ENCODE measurements at regions not wholly inside any gene's neighbourhood (a gene's known extent, or its start where the extent isn't known, plus 50 kb on each side); places are given as distances from the start of the nearest gene placed in this dataset.
A peak's percentile ranks its signal among the peaks of the same experiment; 100 is the strongest.
"Not testable (repeated sequence)": the region's sequence is repeated elsewhere in the genome, so short reads cannot be mapped to it uniquely, and the experiment has no call there.

- H3K36me3 Mint-ChIP-seq; H3K27me3 Mint-ChIP-seq; H3K9me3 Mint-ChIP-seq (ENCODE audit: low read depth); H3K4me3 Mint-ChIP-seq; ATAC-seq; DNase-seq; H3K27ac Mint-ChIP-seq; CTCF ChIA-PET: not testable (repeated sequence)
- peaks cover 13% of the 10 kb centered on the region for H3K4me1 Mint-ChIP-seq
These were observed 637.8 kb downstream of the UTRN start for GRCh38 chr6:144922771-144923490.

- H3K36me3 Mint-ChIP-seq; DNase-seq; H3K9me3 Mint-ChIP-seq (ENCODE audit: low read depth); CTCF ChIA-PET; H3K27ac Mint-ChIP-seq; H3K4me3 Mint-ChIP-seq; ATAC-seq; H3K27me3 Mint-ChIP-seq: not testable (repeated sequence)
- peaks cover 13% of the 10 kb centered on the region for H3K4me1 Mint-ChIP-seq
These were observed 638.3 kb downstream of the UTRN start for GRCh38 chr6:144923491-144923787.

GRCh38 chr6:144928847-144929246 lies 643.7 kb downstream of the UTRN start:
- Mint-ChIP-seq H3K4me1 (peaks cover 2% of the 10 kb centered on the region), H3K4me3 (no peak overlapping the region), H3K27ac (no peak overlapping the region), H3K36me3 (no peaks in the 10 kb centered on the region), H3K9me3 (ENCODE audit: low read depth) (no peaks in the 10 kb centered on the region), H3K27me3 (peaks cover under 1% of the 10 kb centered on the region)
- no peak for DNase-seq
- CTCF ChIA-PET: interaction anchor here (0.9 kb wide), 1 partner anchor 343 kb away, joined by 3 read pairs; no protein-coding TSS in a partner anchor
- ATAC-seq: no peak

- no peaks in the 10 kb centered on the region for H3K36me3 Mint-ChIP-seq
- H3K9me3 Mint-ChIP-seq (ENCODE audit: low read depth): no peaks in the 10 kb centered on the region
- peaks cover 2% of the 10 kb centered on the region for H3K27me3 Mint-ChIP-seq
- no peak for ATAC-seq
- peaks cover 2% of the 10 kb centered on the region for H3K4me1 Mint-ChIP-seq
- DNase-seq: no peak
- CTCF ChIA-PET: interaction anchor here (0.9 to 1.0 kb wide), 2 partner anchors 166 to 344 kb away, joined by 3 read pairs; no protein-coding TSS in a partner anchor
- no peak overlapping the region for H3K4me3 Mint-ChIP-seq
- H3K27ac Mint-ChIP-seq: no peak overlapping the region
These were observed 644.1 kb downstream of the UTRN start for GRCh38 chr6:144929262-144929661.

DNA sequence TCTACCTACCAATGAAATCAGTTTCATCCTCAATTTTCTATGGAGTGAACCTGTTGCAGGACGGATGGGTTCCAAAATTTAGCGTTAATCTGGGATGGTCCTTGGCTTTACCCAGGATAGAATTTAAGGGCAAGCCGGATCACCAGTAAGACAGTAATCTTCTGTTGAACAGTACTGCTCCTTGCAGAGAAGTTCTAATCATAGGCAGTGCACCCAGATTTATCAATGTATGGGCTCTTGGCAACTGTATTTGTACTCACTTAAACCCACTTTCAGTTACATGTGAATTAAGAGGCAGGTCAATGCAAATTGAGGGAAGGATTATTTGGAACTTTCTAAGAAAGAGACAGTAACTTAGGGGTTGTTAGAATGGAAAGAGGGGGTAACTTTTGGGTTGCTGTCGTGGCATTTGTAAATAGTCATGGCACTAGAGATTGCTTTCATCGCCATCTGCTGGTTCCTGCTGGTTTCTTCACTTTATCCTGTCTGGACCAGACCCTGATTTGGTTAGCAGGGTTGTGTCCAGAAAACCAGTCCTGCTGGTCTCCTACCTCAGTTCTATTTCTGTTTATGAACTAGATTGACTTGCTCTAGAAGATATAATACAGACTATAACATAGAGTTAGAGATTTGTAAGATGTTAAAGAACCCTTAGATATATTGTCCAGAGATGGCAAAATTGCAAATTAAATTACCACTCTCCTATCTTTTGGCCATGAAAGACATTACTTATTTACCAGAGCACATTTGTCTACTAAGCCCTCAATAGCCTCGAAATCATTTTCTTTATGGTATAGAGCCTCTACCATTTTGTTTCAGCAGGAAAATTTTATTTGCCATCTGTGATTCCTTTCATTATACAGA lies 646.3 kb downstream of the UTRN start:
- CTCF ChIA-PET: interaction anchor here (0.8 to 2.2 kb wide), 3 partner anchors 14 to 347 kb away, joined by 3 to 9 read pairs (median 4); no protein-coding TSS in a partner anchor
- Mint-ChIP-seq H3K27ac (no peak overlapping the region), H3K27me3 (peaks cover 4% of the 10 kb centered on the region), H3K9me3 (ENCODE audit: low read depth) (peaks cover 2% of the 10 kb centered on the region), H3K36me3 (peaks cover 2% of the 10 kb centered on the region), H3K4me3 (no peak overlapping the region), H3K4me1 (peaks cover 2% of the 10 kb centered on the region)
- peak; percentile 58 for ATAC-seq
- DNase-seq: peak; percentile 58

DNA sequence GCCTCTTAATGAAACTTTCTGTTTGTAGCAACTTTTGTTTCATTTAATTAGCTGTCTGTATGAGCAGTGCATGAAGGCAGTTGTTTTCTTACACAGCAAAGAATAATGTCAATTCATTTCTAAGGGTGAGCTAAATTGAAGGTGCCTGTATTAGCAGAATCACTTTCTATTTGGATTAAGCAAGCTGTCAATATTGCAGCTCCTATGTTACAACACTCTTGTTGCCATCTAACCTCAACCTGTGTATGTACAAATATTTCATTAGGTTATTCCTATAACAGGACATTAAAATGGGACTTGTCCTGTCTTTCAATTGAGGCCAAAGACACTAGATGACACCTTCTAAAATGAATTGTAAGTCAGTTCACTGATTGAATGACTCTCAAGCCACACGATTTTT lies 647.5 kb downstream of the UTRN start:
- Mint-ChIP-seq H3K4me3 (no peak overlapping the region), H3K27me3 (peaks cover 4% of the 10 kb centered on the region), H3K9me3 (ENCODE audit: low read depth) (peaks cover 2% of the 10 kb centered on the region), H3K4me1 (peaks cover 2% of the 10 kb centered on the region), H3K36me3 (peaks cover 2% of the 10 kb centered on the region), H3K27ac (no peak overlapping the region)
- ATAC-seq (no peak), DNase-seq (no peak)
- CTCF ChIA-PET: interaction anchor here (0.7 to 2.2 kb wide), 6 partner anchors 13 to 352 kb away, joined by 3 to 9 read pairs (median 3); no protein-coding TSS in a partner anchor

GRCh38 chr6:144935181-144935580 lies 650.0 kb downstream of the UTRN start:
- Mint-ChIP-seq H3K4me3 (no peak overlapping the region), H3K36me3 (peaks cover 3% of the 10 kb centered on the region), H3K4me1 (peaks cover 2% of the 10 kb centered on the region), H3K9me3 (ENCODE audit: low read depth) (peaks cover 2% of the 10 kb centered on the region), H3K27me3 (peaks cover 4% of the 10 kb centered on the region), H3K27ac (no peak overlapping the region)
- DNase-seq: no peak
- CTCF ChIA-PET: no interaction called here
- no peak for ATAC-seq

- Mint-ChIP-seq H3K27ac (no peak overlapping the region), H3K27me3 (peaks cover 4% of the 10 kb centered on the region), H3K9me3 (ENCODE audit: low read depth) (peaks cover 2% of the 10 kb centered on the region), H3K4me3 (no peak overlapping the region), H3K4me1 (peaks cover 2% of the 10 kb centered on the region), H3K36me3 (peaks cover 3% of the 10 kb centered on the region)
- DNase-seq (no peak), ATAC-seq (no peak)
- CTCF ChIA-PET: no interaction called here
These were observed 650.5 kb downstream of the UTRN start for GRCh38 chr6:144935661-144936060.

DNA sequence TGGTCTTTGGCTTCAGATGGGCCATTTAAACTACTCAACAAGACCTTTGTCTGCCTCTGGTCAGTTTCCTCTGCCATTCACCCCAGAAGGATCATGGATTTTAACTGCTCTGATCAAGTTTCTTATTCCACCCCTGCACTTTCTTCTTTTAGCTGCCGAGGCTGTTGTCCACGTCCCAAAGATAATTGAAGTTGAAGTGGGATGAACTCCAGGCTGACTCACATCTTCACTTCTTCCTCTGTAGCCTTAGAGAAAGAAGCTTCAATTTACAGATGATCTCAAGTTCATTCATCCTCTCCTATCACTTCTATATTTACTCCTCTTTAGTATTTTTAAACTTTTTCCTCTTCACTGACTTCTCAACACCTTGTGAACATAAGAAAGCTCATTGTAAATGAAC lies 651.6 kb downstream of the UTRN start:
- Mint-ChIP-seq H3K4me3 (no peak overlapping the region), H3K9me3 (ENCODE audit: low read depth) (peaks cover 2% of the 10 kb centered on the region)
- CTCF ChIA-PET: no interaction called here

DNA sequence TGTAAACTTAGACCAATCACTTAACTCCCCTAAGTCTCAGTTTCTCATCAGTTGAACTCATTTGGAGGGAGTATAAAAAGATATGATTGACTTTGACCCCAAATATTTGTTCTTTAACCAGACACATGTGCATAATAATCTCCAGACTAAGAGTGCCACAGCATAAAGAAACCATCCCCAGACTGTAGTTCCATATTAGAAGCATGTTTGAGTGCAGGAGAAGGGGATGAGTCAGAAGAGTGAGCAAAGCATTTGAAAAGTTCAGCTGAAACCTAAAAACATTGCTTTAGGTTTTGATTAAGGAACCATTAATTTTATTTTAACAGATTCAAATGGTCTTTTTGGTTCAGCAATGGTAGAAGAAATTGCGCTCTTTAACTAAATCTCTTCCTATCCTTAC lies 654.8 kb downstream of the UTRN start:
- ATAC-seq (no peak), DNase-seq (no peak)
- CTCF ChIA-PET: no interaction called here
- no peaks in the 10 kb centered on the region for H3K4me1 Mint-ChIP-seq
- H3K27ac Mint-ChIP-seq: no peak overlapping the region
- peaks cover 5% of the 10 kb centered on the region for H3K27me3 Mint-ChIP-seq
- H3K4me3 Mint-ChIP-seq: no peak overlapping the region
- H3K36me3 Mint-ChIP-seq: peaks cover 1% of the 10 kb centered on the region
- no peaks in the 10 kb centered on the region for H3K9me3 Mint-ChIP-seq (ENCODE audit: low read depth)

More for the DNA sequence above, 651.6 kb downstream of the UTRN start:
- DNase-seq: no peak
- Mint-ChIP-seq H3K27me3 (peaks cover 4% of the 10 kb centered on the region), H3K36me3 (peaks cover 3% of the 10 kb centered on the region), H3K27ac (no peak overlapping the region), H3K4me1 (no peaks in the 10 kb centered on the region)
- ATAC-seq: no peak

DNA sequence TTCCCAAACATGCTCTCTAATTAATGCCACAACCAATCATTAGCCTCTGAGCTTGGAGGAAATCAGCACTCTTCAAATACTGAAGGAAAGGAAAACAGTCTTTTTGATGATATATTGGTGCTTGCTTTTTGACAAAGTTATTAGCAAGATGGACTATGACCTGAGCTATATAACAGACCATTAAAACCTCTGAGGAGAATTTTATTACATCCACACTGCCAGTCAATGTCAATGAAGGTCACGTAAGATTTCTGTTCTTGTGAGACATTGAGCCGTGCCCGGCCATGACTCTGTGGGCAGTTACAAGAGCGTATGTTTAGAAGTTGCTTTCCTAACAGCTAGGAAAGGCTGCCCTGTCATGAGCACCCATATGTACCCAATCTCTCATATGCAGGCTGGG lies 659.0 kb downstream of the UTRN start:
- Mint-ChIP-seq H3K27ac (no peak overlapping the region), H3K36me3 (no peaks in the 10 kb centered on the region), H3K9me3 (ENCODE audit: low read depth) (no peaks in the 10 kb centered on the region), H3K4me3 (no peak overlapping the region), H3K4me1 (no peaks in the 10 kb centered on the region), H3K27me3 (peaks cover 7% of the 10 kb centered on the region)
- CTCF ChIA-PET: no interaction called here
- ATAC-seq (no peak), DNase-seq (no peak)

- DNase-seq: no peak
- H3K4me3 Mint-ChIP-seq: no peak overlapping the region
- no peaks in the 10 kb centered on the region for H3K9me3 Mint-ChIP-seq (ENCODE audit: low read depth)
- H3K36me3 Mint-ChIP-seq: no peaks in the 10 kb centered on the region
- ATAC-seq: no peak
- no peaks in the 10 kb centered on the region for H3K4me1 Mint-ChIP-seq
- no peak overlapping the region for H3K27ac Mint-ChIP-seq
- peaks cover 7% of the 10 kb centered on the region for H3K27me3 Mint-ChIP-seq
- CTCF ChIA-PET: no interaction called here
These were observed 662.4 kb downstream of the UTRN start for GRCh38 chr6:144947398-144947976.

- no peak for DNase-seq
- CTCF ChIA-PET: no interaction called here
- H3K9me3 Mint-ChIP-seq (ENCODE audit: low read depth): no peaks in the 10 kb centered on the region
- ATAC-seq: no peak
- H3K4me3 Mint-ChIP-seq: no peak overlapping the region
- H3K36me3 Mint-ChIP-seq: no peaks in the 10 kb centered on the region
- no peak overlapping the region for H3K27ac Mint-ChIP-seq
- no peaks in the 10 kb centered on the region for H3K27me3 Mint-ChIP-seq
- no peaks in the 10 kb centered on the region for H3K4me1 Mint-ChIP-seq
These were observed 666.7 kb downstream of the UTRN start for GRCh38 chr6:144951730-144952437.
